ENCODE measurements at regions not wholly inside any gene's neighbourhood (a gene's known extent, or its start where the extent isn't known, plus 50 kb on each side); places are given as distances from the start of the nearest gene placed in this dataset.

DNA sequence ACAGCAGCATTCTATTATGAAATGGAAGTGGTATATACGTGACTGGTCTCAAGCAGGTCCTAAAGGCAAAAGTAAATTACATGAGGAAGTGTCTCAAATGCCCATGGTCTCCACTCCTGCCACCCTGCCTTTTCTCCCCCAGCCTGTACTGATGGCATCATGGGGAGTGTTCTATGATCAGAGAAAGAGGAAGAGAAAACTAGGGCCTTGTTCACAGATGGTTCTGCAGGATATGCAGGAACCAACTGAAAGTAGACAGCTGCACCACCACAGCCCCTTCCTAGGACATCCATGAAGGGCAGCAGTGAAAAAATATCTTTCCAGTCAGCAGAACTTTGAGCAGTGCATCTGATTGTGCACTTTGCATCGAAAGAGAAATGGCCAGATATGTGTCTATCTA lies 901.5 kb downstream of the ARAP2 start:
- ChIA-PET POLR2A (no interaction called here), CTCF (no interaction called here)
- Histone ChIP-seq H3K4me3 (no peak overlapping the region), H3K4me1 (no peaks in the 10 kb centered on the region), H3K27ac (no peak overlapping the region), H3K4me2 (no peak overlapping the region), H3K9me3 (no peaks in the 10 kb centered on the region)
- WGBS (ENCODE audit: missing lambda C conversion rate): 40% methylated on average over 1 of the region's 2 CpGs
- no peak for TF ChIP-seq NR3C1 (IDR thresholded peaks at IDR 0.05)
- TF ChIP-seq HOXB13 (CRISPR knock-in tag; IDR thresholded peaks at IDR 0.05; ENCODE audit: low read depth): no peak
- no peak for TF ChIP-seq KDM5A (IDR thresholded peaks at IDR 0.05)
- no peak for TF ChIP-seq EP300 (IDR thresholded peaks at IDR 0.05)
- no peak for TF ChIP-seq JUN (IDR thresholded peaks at IDR 0.05)
- no peak for TF ChIP-seq FOXS1 (CRISPR knock-in tag; IDR thresholded peaks at IDR 0.05)
- TF ChIP-seq, protein P1, sequence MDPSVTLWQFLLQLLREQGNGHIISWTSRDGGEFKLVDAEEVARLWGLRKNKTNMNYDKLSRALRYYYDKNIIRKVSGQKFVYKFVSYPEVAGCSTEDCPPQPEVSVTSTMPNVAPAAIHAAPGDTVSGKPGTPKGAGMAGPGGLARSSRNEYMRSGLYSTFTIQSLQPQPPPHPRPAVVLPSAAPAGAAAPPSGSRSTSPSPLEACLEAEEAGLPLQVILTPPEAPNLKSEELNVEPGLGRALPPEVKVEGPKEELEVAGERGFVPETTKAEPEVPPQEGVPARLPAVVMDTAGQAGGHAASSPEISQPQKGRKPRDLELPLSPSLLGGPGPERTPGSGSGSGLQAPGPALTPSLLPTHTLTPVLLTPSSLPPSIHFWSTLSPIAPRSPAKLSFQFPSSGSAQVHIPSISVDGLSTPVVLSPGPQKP (IDR thresholded peaks at IDR 0.05; ENCODE audit: low read depth, low read length): no peak
- TF ChIP-seq, protein P2, sequence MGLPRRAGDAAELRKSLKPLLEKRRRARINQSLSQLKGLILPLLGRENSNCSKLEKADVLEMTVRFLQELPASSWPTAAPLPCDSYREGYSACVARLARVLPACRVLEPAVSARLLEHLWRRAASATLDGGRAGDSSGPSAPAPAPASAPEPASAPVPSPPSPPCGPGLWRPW (IDR thresholded peaks at IDR 0.05): no peak
- no peak for TF ChIP-seq SMC3 (IDR thresholded peaks at IDR 0.05)
- no peak for TF ChIP-seq FOSL2 (IDR thresholded peaks at IDR 0.05)
- no peak for TF ChIP-seq FOSL2 (CRISPR knock-in tag; IDR thresholded peaks at IDR 0.05)
- no peak for TF ChIP-seq MAZ (IDR thresholded peaks at IDR 0.05; ENCODE audit: borderline replicate concordance, low read depth, low read length)
- no peak for TF ChIP-seq ZNF302 (CRISPR knock-in tag; IDR thresholded peaks at IDR 0.05)
- TF ChIP-seq NPAS2 (CRISPR knock-in tag; IDR thresholded peaks at IDR 0.05; ENCODE audit: borderline replicate concordance): no peak
- no peak for TF ChIP-seq RAD21 (conservative IDR thresholded peaks at IDR 0.05 in 1 of 2, IDR thresholded peaks at IDR 0.05 in 1 of 2)
- TF ChIP-seq ESRRA (IDR thresholded peaks at IDR 0.05; ENCODE audit: borderline replicate concordance, low read length): no peak
- no peak for TF ChIP-seq HDAC2 (IDR thresholded peaks at IDR 0.05)
- TF ChIP-seq ZSCAN20 (CRISPR knock-in tag; IDR thresholded peaks at IDR 0.05): no peak
- no peak for TF ChIP-seq FOSB (CRISPR knock-in tag; IDR thresholded peaks at IDR 0.05)
- TF ChIP-seq, protein P3, sequence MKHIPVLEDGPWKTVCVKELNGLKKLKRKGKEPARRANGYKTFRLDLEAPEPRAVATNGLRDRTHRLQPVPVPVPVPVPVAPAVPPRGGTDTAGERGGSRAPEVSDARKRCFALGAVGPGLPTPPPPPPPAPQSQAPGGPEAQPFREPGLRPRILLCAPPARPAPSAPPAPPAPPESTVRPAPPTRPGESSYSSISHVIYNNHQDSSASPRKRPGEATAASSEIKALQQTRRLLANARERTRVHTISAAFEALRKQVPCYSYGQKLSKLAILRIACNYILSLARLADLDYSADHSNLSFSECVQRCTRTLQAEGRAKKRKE (CRISPR knock-in tag; IDR thresholded peaks at IDR 0.05; ENCODE audit: low read depth): no peak
- TF ChIP-seq, protein P4, sequence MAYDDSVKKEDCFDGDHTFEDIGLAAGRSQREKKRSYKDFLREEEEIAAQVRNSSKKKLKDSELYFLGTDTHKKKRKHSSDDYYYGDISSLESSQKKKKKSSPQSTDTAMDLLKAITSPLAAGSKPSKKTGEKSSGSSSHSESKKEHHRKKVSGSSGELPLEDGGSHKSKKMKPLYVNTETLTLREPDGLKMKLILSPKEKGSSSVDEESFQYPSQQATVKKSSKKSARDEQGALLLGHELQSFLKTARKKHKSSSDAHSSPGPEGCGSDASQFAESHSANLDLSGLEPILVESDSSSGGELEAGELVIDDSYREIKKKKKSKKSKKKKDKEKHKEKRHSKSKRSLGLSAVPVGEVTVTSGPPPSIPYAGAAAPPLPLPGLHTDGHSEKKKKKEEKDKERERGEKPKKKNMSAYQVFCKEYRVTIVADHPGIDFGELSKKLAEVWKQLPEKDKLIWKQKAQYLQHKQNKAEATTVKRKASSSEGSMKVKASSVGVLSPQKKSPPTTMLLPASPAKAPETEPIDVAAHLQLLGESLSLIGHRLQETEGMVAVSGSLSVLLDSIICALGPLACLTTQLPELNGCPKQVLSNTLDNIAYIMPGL (CRISPR knock-in tag; IDR thresholded peaks at IDR 0.05; ENCODE audit: borderline replicate concordance): no peak
- FAIRE-seq (no peak), ATAC-seq (no peak), DNase-seq (ENCODE audit: low read depth in 1 of 2, low spot score in 1 of 2) (no peak)

DNA sequence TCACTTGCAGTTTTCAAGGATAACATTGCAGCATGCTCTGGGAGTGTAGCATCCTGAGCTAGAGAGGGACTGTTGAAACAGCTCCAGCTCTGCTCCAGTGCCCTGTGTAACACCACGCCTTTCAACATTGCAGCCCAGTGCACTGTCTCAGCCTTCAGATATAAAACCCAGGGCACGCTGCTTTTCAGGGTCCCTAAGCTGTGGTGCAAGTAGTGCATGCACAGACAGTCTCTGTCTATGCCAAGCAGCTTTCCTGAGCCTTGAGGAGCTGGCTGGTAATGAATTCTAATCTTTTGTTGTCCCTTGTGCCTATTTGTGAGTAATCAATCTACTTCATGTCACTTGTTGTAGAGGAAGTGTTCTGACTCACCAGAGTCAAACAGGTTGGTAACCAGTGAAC lies 897.0 kb downstream of the ARAP2 start:
- TF ChIP-seq TP53 (CRISPR knock-in tag; IDR thresholded peaks at IDR 0.05) (no peak), JUN (IDR thresholded peaks at IDR 0.05) (no peak), KDM5A (IDR thresholded peaks at IDR 0.05) (no peak), HOXA7 (CRISPR knock-in tag; IDR thresholded peaks at IDR 0.05) (no peak), BHLHE40 (IDR thresholded peaks at IDR 0.05; ENCODE audit: low read depth, low read length) (no peak), FOXS1 (CRISPR knock-in tag; IDR thresholded peaks at IDR 0.05) (no peak), SMC3 (IDR thresholded peaks at IDR 0.05) (no peak), HEYL (CRISPR knock-in tag; IDR thresholded peaks at IDR 0.05) (no peak)
- TF ChIP-seq, protein P4 (CRISPR knock-in tag; IDR thresholded peaks at IDR 0.05; ENCODE audit: borderline replicate concordance): no peak
- TF ChIP-seq, protein P5, sequence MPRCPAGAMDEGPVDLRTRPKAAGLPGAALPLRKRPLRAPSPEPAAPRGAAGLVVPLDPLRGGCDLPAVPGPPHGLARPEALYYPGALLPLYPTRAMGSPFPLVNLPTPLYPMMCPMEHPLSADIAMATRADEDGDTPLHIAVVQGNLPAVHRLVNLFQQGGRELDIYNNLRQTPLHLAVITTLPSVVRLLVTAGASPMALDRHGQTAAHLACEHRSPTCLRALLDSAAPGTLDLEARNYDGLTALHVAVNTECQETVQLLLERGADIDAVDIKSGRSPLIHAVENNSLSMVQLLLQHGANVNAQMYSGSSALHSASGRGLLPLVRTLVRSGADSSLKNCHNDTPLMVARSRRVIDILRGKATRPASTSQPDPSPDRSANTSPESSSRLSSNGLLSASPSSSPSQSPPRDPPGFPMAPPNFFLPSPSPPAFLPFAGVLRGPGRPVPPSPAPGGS (IDR thresholded peaks at IDR 0.05): no peak
- TF ChIP-seq, protein P3 (CRISPR knock-in tag; IDR thresholded peaks at IDR 0.05; ENCODE audit: low read depth): no peak
- TF ChIP-seq, protein P1 (IDR thresholded peaks at IDR 0.05; ENCODE audit: low read depth, low read length): no peak
- ATAC-seq (no peak), DNase-seq (ENCODE audit: low read depth in 1 of 2, low spot score in 1 of 2) (no peak), FAIRE-seq (no peak)
- CTCF ChIA-PET: no interaction called here
- H3K4me1 ChIP-seq: no peaks in the 10 kb centered on the region
- H3K9me3 ChIP-seq: no peaks in the 10 kb centered on the region
- WGBS (ENCODE audit: missing lambda C conversion rate): 18% methylated on average over 2 of the region's 2 CpGs
- no peak overlapping the region for H3K27ac ChIP-seq
- POLR2A ChIA-PET: no interaction called here
- no peak overlapping the region for H3K4me2 ChIP-seq
- no peak overlapping the region for H3K4me3 ChIP-seq
